GM19452 (cell line): ENCODE measurements at regions not wholly inside any gene's neighbourhood (a gene's known extent, or its start where the extent isn't known, plus 50 kb on each side); places are given as distances from the start of the nearest gene placed in this dataset.

Experiments used
- ATAC-seq: cut with Tn5 transposase; IDR thresholded peaks from one replicate; pipeline ENCODE4 v1.9.1; 2021; ENCODE audit not compliant: unreplicated experiment

DNA sequence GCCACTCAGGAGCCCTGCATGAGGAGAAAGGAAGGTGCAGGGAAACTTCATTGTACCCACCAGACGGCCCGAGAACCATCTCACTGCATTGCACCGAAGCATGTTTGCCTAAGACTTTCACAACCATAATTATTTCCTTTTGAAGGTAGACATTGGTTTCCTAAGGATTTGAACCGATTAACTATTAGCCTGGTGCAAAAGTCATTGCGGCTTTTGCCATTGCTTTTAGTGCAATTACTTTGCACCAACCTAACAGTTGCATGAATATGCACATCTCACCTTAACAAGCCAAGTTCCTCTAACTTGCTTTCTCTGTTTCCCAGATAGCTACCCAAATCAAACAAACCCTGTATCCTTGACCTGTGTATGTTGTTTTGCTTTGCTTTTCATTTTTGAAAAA is 516.3 kb upstream of the ID2 start:
- ATAC-seq: no peak

DNA sequence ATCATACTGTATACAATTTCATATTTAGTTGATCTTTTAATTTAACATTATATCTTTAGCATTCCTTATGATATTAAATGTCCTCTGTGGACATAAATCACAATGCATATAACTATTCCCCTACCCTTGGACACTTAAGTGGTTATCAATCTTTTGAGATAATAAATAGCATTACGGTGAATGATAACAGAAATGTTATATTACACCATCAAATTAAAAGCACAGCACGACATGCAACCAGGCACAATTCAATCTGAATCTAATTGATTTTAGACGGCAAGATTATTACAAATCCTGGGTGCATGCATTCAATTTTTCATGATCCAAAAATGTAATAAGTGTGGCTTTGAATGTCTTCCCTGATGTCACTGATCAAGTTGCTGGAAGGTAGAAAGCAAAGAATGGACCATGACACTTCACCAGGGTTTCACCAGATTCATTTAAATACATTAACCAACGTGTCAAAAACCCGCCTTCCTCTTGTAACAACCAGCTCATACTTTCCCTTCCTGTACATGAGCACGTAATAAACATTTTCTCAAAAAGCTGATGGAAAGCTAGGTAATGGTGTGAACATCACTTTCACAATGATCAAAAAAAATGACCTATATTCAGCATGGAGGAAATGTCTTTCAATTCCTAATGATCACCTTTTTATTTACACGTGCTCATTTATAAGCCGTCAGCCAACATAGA is 513.7 kb upstream of the ID2 start:
- no peak for ATAC-seq

DNA sequence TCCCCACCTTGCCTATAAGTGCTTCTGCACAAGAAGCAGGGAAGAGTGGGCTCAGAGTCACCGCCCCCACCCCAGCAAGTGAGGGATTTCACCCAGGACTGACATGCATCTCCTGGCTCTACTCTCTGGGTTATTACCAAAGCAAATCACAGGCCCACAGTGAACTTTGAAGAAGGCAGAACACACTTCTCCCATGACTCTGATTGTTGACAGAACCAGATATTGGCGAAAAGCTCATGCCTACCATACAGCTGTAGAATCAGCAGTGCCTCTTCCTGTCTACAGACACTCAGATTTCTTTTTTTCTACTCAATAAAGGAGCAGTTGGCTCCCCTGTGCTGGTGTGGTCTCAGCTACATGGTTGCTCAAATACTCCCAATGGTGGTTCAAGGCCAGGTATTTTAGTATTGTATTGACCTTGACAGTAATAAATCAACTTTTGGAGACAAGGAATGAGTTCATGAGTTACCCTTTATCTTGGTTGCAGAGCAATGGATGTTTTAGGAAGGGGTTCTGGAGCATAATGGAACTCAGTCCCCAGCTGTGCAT is 512.9 kb upstream of the ID2 start:
- ATAC-seq: no peak

DNA sequence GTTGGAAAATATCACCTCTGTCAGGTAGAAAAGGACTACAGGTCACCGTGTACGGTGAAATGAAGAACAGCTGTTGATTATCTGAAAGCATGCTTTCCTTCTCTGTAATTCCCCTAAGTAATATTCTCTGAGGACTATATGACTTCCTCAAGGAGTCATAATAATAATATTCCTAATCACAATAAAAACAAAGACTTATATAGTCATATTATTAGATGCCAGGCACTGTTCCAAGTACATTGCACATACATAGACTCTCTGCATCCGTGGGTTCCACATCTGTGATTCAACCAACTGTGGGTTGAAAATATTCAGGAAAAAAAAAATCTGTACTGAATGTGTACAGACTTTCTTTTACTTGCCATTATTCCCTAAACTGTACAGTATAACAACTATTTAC is 512.4 kb upstream of the ID2 start:
- ATAC-seq: no peak

DNA sequence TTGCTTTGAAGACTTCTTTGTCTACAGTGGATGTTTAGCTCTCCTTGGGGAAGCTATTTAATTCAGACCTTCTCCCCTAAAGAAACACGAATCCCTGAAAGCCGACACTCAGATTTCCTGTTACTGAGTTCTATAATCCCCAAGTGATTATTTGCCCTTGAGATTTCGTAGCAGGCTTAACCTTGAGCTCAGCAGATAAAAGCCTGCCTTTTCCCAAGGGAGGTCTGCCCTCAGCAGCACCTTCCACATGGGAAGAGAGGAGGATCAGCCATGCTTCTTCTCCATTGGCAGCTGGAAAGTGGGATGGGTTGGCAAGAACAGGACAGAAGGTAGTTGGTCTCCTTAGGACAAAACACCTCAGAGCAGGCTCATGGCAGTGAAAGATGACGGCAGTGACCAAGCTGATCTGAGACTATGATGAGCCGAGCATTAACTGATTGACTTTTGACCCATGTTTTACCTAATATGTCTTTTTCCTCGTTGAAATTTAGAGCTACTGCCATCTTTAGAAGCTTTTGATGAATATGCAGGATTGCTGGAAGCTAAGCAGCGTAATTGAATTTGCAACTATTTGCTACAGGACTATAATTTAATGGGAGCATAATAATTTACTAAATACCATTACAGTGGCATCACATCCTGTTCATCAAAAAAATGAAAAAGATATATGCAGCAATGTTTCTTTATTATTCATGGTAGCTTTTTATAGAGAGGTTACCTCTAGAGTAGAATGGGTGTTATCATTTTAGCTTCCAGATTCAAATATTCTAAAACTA is 511.1 kb upstream of the ID2 start:
- ATAC-seq: no peak

DNA sequence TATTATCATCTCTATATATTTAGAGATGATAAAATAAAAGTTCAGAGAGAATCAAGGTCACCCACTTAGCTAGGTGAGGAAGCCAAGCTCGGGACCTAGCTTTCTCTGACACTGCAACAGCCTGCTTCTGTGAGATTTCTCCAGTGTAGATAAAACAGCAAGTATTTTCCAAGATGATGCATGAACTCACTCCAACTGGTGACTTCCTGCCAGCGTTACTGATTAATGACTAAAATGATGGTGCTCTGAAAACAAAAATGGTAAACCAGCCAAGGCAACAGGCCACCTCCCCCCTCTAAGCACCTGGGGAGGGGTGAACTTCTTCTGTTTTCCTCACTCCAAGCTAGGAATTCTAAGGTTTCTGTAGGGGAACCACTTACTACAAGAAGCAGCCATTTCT is 510.2 kb upstream of the ID2 start:
- no peak for ATAC-seq

DNA sequence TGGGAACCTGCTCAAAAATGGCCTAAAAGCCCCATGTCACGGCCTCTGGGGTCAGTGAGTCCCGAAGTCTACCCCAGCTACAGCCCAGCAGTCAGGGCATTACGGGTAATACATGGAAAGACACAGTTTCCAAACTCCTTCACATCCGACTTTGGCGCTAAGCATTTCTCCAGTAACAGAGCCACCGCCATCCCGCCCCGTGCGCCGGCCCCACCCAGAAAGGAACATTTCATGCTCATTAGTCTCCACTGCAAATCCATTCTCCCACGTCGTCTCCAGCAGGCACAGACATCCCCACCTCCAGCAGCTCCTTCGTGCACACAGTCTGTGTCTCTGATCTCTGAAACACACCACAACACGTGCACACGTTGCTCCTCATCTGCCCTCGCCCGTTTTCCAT is 509.2 kb upstream of the ID2 start:
- ATAC-seq: no peak

DNA sequence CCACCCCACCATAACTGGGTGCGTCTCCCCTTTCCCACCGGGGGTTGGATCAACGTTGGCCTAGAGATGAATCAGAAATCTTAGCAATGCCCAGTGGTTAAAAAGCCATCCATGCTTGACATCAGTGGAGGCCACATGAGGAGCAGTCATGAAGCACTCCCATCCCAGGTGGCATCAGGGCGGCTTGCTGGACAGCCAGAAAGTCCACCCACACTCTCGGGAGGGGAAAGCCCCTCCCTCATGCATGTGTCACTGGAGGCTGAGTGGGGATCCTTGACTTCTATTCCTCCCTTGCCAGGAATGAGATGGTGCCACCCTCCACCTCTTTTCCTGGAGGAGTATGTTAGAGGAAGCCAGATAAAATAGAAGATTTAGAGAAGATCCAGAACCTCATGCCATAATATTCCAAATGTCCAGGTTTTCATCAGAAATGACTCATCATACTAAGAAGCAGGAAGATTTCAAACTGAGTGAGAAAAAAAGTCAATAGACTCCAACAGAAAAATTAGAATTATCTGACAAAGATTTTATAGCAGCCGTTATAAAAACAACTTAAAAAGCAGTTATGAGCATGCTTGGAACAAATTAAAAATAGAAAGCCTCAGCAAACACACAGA is 507.1 kb upstream of the ID2 start:
- ATAC-seq: no peak

DNA sequence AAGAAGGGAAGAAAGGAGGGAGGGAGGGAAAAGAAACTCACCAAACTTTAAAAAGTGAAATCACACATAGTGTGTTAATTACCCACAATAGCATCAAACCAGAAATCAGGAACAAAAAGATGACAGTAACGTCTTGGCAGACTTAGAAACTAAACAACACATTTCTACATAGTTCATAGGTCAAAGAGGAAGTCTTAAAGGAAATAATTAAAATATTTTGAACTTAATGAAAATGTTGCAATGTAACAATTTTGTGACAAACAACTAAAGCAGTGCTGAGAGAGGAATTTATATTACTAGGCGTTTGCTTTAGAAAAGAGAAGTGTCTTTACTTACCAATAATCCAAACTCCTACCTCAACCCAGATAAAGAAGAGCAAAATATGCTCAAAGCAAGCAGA is 505.0 kb upstream of the ID2 start:
- ATAC-seq: no peak

DNA sequence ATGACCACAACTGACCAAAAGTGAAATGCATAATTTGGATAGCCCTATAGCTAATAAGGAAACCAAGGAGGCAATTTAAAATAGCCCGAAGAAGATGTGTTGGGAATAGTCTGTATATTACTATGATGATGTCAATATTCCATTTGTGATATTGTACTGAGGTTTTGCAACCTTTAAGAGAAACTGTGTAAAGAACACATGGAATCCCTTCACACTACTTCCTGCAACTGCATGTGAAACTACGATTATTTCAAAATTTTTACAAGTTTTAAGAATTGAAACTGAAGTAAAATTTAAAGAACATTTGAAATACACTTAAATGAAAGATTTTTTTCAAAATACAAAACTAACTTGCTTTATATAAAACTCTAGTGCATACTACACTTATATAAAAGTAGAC is 504.3 kb upstream of the ID2 start:
- no peak for ATAC-seq

DNA sequence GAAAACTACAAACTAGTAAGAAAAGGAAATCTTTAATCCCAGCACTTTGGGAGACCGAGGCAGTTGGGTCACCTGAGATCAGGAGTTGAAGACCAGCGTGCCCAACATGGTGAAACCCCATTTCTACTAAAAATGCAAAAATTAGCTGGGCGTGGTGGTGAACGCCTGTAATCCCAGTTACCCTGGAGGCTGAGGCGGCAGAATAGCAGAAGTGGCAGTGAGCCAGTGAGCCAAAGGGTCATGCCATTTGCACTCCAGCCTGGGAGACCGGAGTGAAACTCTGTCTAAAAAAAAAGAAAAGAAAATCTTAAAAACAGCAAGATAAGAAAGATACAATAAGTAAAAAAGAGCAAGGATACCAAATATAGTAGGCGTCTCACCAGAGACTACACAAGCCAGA is 502.9 kb upstream of the ID2 start:
- ATAC-seq: no peak

DNA sequence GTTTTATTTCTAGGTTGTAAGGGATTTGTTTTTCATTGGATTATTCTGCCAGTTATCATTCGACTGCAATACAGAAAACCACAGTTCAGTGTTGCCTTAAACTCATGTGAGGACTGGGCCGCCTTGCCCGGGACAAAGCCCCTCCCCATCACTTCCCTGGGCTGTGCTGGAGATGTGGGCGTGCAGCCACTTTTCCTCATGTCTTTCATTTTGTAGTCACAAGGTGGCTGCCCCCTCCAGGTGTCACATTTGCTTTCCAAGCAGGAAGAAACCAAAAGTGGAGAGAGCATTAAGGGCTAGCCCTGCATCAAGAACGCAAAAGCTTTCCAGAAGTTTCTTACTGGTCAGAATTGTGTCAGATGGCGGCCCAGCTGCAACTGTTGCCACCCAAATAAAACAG is 492.5 kb upstream of the ID2 start:
- no peak for ATAC-seq

DNA sequence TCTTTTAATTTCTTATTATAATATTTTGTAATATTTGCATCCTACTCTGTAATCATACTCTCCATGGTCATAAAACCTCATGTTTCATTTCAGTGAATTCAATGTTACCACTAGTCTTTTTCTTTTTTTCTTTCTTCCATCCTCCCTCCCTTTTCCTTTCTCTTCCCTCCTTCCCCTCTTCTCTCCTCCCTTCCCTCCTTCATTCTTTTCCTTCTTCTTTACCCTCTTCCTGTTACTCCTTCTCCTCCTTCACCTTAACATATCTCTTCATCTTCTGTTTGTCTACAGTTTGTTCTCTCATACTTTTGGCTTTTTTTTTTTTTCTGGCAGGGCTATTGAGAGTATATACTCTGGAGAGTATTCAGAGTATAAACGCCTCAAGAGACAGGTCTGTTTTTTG is 491.6 kb upstream of the ID2 start:
- no peak for ATAC-seq

DNA sequence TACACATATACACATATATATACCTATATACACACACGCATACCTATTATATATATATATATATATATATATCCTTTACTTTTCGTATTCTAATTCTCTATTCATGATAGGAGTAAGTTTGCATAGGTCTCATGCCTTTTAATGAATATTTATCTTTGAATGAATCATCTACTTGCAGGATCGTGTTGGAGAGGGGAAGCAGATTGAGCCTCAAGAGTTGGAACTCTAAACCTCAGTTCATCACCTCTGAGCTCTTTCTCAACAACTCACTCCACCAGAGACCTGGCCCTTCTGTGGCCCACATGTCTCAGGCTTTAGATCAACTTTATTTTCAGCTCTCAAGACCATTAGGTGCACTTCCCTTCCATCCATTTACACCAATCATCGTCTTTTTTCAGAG is 490.4 kb upstream of the ID2 start:
- ATAC-seq: no peak

DNA sequence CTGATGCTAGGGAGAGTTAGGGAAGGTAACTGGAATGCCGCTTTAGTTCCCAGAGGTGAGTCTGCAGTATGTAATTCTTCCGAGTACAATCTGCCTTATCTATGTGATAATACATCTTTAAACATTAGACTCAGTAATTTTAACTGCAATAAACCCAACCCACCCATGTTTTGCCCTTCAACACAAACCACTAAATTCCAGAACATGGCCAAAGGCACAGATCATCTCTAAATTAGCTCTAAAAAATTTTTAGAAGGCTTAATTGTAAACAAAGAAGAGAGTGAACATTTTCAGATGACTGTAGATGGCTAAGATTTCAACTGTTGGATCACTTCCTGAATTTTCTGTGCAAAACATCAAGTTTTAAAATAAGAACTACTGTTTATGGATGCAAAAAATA is 488.7 kb upstream of the ID2 start:
- no peak for ATAC-seq

DNA sequence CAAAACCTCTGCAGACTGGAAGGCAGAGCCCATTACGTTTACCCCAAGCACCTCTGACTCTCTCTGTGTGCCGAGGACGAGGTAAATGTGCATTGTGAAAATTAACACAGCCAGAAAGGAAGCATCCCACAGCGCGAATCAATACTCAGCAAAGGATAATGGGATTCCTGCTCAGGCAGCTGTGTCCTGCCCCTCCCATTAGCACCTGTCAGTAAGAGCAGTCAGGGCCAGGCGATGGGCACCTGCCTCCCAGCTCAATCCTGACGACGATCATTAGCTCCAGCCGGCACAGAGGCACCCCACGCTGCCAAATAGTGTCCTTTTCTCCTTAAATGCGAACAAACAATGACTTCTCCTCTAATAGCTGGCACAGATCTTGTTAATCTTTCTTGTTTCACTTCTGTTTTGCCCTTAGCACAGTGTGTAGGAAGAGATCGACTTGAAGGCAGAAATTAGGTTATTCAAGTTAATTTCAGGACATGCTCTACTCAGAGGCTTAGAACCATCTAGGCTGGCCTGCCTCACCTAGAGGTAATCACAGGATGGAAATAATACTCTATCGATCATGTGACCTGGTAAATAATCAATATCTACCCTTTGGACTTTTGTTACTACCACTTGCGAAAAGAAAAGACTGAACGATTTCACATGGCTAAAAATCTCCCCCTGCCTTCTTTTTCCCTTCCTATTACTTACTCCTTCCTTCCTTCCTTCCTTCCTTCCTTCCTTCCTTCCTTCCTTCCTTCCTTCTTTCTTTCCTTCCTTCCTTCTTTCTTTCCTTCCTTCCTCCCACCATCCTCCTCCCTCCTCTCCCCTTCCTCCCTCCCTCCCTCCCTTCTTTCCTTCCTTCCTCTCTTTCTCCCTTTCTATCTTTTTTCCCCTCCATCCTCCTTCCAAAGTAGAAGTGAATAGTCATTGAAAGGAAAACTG is 487.9 kb upstream of the ID2 start:
- no peak for ATAC-seq

DNA sequence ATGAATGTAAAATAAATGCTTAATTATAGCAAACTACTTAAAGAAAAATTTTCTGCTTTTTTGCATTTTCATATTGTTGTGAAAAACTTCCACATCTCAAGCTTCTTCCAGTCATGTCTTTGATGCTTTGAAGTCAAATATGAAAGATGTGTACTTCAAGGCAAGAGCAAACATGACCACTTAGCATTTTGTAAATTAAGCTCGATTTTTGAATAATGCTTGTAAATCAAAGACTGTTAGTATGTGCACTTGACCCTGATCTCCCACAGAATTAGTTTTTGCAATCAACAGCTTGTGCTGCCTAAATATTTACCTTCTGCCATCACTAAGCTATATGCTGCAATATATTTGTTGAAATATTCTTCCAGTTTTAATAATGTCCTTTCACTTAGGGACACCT is 486.1 kb upstream of the ID2 start:
- ATAC-seq: no peak

DNA sequence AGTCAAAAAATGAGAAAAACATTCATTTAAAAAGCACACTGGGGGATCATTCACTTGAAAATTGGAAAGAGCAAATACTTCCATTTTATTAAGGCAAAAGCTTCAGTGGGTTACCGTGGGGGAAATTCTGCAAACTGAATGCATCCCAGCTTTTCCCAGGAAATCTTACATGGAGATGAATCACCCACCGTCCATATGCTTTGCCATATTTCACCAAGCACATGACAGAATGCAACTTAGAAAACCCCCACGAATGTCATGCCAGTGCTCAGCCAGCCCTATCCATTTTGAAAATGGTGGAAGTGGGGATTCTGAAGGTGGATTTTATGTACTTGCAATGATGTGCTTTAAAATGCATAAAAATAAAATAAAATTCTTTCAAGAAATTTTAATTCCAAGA is 485.5 kb upstream of the ID2 start:
- ATAC-seq: no peak

DNA sequence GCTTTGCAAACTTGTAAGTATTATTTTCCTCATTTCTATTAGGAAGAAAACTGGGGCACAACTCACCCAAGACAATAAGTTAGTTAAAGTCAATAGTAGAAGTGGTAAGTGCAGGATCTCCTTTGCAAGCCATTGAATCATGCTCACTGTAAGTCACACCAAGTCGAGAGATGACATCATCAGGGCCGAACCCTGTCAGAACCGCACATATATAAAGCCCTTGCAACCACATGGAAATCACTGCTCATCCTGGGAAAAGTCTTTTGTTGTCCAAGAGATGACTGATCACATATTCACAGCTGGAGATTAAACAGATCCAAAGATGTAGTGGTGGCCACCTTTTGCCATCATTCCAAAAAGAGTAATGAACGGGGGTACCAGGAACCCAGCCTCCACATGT is 484.8 kb upstream of the ID2 start:
- ATAC-seq: no peak

DNA sequence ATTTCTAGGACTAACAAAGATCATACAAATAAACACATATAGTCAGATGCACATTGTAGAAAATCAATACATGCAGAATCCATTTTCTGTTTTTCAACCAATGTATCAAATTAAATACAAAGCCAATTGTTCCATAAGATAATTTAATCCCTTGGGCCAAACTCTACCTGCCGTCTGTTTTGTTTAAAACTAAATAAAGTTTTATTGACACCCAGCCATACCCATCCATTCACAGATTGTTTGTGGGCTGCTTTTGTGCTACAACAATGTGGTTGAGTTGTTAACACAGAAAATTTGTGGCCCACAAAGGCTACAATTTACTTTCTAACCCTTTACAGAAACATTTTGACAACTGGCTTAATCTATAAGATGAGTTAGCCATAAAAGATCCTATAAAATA is 484.0 kb upstream of the ID2 start:
- ATAC-seq: no peak

DNA sequence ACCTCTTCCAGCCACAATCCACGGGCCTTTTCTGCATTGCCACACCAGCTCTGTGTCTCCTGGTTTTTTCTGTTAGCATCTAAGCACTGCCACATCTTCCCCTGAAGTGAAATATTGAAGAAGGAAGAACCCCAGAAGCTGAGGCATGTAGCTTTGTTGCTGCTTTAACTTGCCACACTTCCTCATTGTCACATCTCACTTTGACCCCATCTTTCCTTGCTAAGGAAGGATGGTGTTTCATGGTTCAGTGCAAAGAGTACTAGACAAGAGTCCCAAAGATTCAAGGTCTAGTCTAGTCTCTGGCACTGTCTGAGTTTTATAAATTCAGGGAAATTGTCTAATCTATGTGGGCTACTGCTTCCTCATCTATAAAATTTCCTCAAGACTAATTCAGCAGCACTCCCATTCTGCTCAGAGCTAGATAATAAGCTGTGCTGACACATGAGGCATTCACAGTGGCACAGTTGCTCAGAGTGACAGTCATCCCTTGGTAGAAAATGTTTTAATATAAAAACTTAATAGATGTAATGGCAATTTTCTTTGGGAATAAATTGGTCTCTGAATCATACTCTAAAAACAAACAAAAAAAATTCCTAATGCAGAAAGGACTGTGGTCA is 483.0 kb upstream of the ID2 start:
- ATAC-seq: no peak
